ENCODE measurements at regions not wholly inside any gene's neighbourhood (a gene's known extent, or its start where the extent isn't known, plus 50 kb on each side); places are given as distances from the start of the nearest gene placed in this dataset.

- CTCF ChIA-PET: no interaction called here
Observed at GRCh38 chr4:43339435-43339834, 446.9 kb downstream of the GRXCR1 start.

GRCh38 chr4:43341741-43342140, 449.2 kb downstream of the GRXCR1 start:
- ChIA-PET CTCF (no interaction called here), POLR2A (no interaction called here)

More at GRCh38 chr4:43339435-43339834, 446.9 kb downstream of the GRXCR1 start:
- POLR2A ChIA-PET: no interaction called here

GRCh38 chr4:43343298-43343697, 450.8 kb downstream of the GRXCR1 start:
- ChIA-PET CTCF (no interaction called here), POLR2A (no interaction called here)

- ChIA-PET POLR2A (no interaction called here), CTCF (no interaction called here)
Observed at GRCh38 chr4:43345323-43345925, 452.9 kb downstream of the GRXCR1 start.

GRCh38 chr4:43348591-43348990, 456.1 kb downstream of the GRXCR1 start:
- CTCF ChIA-PET: no interaction called here

GRCh38 chr4:43351970-43352806, 459.7 kb downstream of the GRXCR1 start:
- ChIA-PET CTCF (no interaction called here), POLR2A (no interaction called here)

More at GRCh38 chr4:43348591-43348990, 456.1 kb downstream of the GRXCR1 start:
- POLR2A ChIA-PET: no interaction called here

- CTCF ChIA-PET: no interaction called here
- POLR2A ChIA-PET: no interaction called here
Observed at GRCh38 chr4:43352859-43353258, 460.3 kb downstream of the GRXCR1 start.

GRCh38 chr4:43353552-43353951, 461.0 kb downstream of the GRXCR1 start:
- ChIA-PET POLR2A (no interaction called here), CTCF (no interaction called here)

GRCh38 chr4:43356786-43357185, 464.3 kb downstream of the GRXCR1 start:
- POLR2A ChIA-PET: no interaction called here
- CTCF ChIA-PET: no interaction called here

- ChIA-PET CTCF (no interaction called here), POLR2A (no interaction called here)
Observed at GRCh38 chr4:43357252-43357974, 464.9 kb downstream of the GRXCR1 start.

- POLR2A ChIA-PET: no interaction called here
- CTCF ChIA-PET: no interaction called here
Observed at GRCh38 chr4:43360296-43360695, 467.8 kb downstream of the GRXCR1 start.

- ChIA-PET CTCF (no interaction called here), POLR2A (no interaction called here)
Observed at GRCh38 chr4:43362875-43363636, 470.5 kb downstream of the GRXCR1 start.

- ChIA-PET POLR2A (no interaction called here), CTCF (no interaction called here)
Observed at GRCh38 chr4:43369036-43369594, 476.6 kb downstream of the GRXCR1 start.

GRCh38 chr4:43373201-43373600, 480.7 kb downstream of the GRXCR1 start:
- POLR2A ChIA-PET: no interaction called here

GRCh38 chr4:43374216-43374751, 481.8 kb downstream of the GRXCR1 start:
- POLR2A ChIA-PET: no interaction called here
- CTCF ChIA-PET: no interaction called here

More at GRCh38 chr4:43373201-43373600, 480.7 kb downstream of the GRXCR1 start:
- CTCF ChIA-PET: no interaction called here

- ChIA-PET CTCF (no interaction called here), POLR2A (no interaction called here)
Observed at GRCh38 chr4:43379016-43379415, 486.5 kb downstream of the GRXCR1 start.

GRCh38 chr4:43380093-43380492, 487.6 kb downstream of the GRXCR1 start:
- CTCF ChIA-PET: no interaction called here
- POLR2A ChIA-PET: no interaction called here

GRCh38 chr4:43391069-43391468, 498.6 kb downstream of the GRXCR1 start:
- CTCF ChIA-PET: no interaction called here
- POLR2A ChIA-PET: no interaction called here

- CTCF ChIA-PET: no interaction called here
- POLR2A ChIA-PET: no interaction called here
Observed at GRCh38 chr4:43394976-43395375, 502.5 kb downstream of the GRXCR1 start.

GRCh38 chr4:43399726-43400125, 507.2 kb downstream of the GRXCR1 start:
- POLR2A ChIA-PET: no interaction called here
- CTCF ChIA-PET: no interaction called here
